ENCODE measurements at regions not wholly inside any gene's neighbourhood (a gene's known extent, or its start where the extent isn't known, plus 50 kb on each side); places are given as distances from the start of the nearest gene placed in this dataset.

GRCh38 chr5:38009749-38010358 lies 170.0 kb upstream of the GDNF start:
- H3K9ac ChIP-seq (ENCODE audit: low read length): no peak overlapping the region
- DNase-seq (ENCODE audit: low read depth, low spot score) (no peak), ATAC-seq (no peak)
- no peaks in the 10 kb centered on the region for H3K4me1 ChIP-seq (ENCODE audit: control insufficient read depth in 1 of 2, insufficient read depth in 2 of 2, low read length in 2 of 2)
- intact Hi-C loops (cut with micrococcal nuclease): no loop called here
- TF ChIP-seq POLR2A (IDR thresholded peaks at IDR 0.05; ENCODE audit: borderline replicate concordance, extremely low read depth, insufficient read depth, insufficient read length) (no peak), ELF1 (IDR thresholded peaks at IDR 0.05; ENCODE audit: borderline replicate concordance, low read depth) (no peak), SIN3A (IDR thresholded peaks at IDR 0.05; ENCODE audit: low read depth) (no peak), CEBPB (IDR thresholded peaks at IDR 0.05; ENCODE audit: low read depth) (no peak), ZNF274 (IDR thresholded peaks at IDR 0.05; ENCODE audit: low read depth, low read length) (no peak), ZFX (IDR thresholded peaks at IDR 0.05) (no peak), EZH2 (IDR thresholded peaks at IDR 0.05) (no peak), JUND (IDR thresholded peaks at IDR 0.05) (no peak), ZBTB33 (IDR thresholded peaks at IDR 0.05; ENCODE audit: extremely low read depth, insufficient replicate concordance, low read length) (no peak), CTCF (IDR thresholded peaks at IDR 0.05 in 2 of 3, conservative IDR thresholded peaks at IDR 0.05 in 1 of 3; ENCODE audit: borderline replicate concordance in 1 of 3, insufficient read depth in 1 of 3, low read depth in 2 of 3, low read length in 2 of 3) (no peak), POLR2AphosphoS5 (IDR thresholded peaks at IDR 0.05; ENCODE audit: low read depth, low read length) (no peak), REST (IDR thresholded peaks at IDR 0.05; ENCODE audit: low read depth) (no peak), TCF7L2 (IDR thresholded peaks at IDR 0.05; ENCODE audit: borderline replicate concordance, extremely low read depth, insufficient read depth, insufficient read length) (no peak), ATF3 (IDR thresholded peaks at IDR 0.05) (no peak), EGR1 (IDR thresholded peaks at IDR 0.05; ENCODE audit: low read depth) (no peak), EZH2phosphoT487 (IDR thresholded peaks at IDR 0.05; ENCODE audit: borderline replicate concordance) (no peak), CBX3 (IDR thresholded peaks at IDR 0.05; ENCODE audit: low read depth) (no peak)
- H3K4me2 ChIP-seq (ENCODE audit: low read length): no peak overlapping the region
- no peaks in the 10 kb centered on the region for H3K9me3 ChIP-seq (ENCODE audit: control insufficient read depth in 1 of 2, insufficient read depth in 1 of 2, low read depth in 1 of 2, low read length in 2 of 2)
- H3K4me3 ChIP-seq (replicated peaks in 1 of 2; ENCODE audit: low read depth in 1 of 2, low read length in 2 of 2): no peak overlapping the region
- H2AFZ ChIP-seq (ENCODE audit: low read depth, low read length, poor library complexity, severe bottlenecking): no peak overlapping the region
- CTCF ChIA-PET: no interaction called here
- H3K9me2 ChIP-seq (ENCODE audit: insufficient read depth): no peaks in the 10 kb centered on the region
- no peaks in the 10 kb centered on the region for H3K79me2 ChIP-seq (ENCODE audit: insufficient read depth, low read length)
- no peaks in the 10 kb centered on the region for H3K36me3 ChIP-seq (ENCODE audit: control insufficient read depth in 1 of 2, insufficient read depth in 2 of 2, low read length in 2 of 2)
- no peak overlapping the region for H3K27ac ChIP-seq (ENCODE audit: low read depth, low read length)
- RAD21 ChIA-PET (ENCODE audit: low non-redundant PET in 1 of 2, low total read pairs in 2 of 2, uncharacterized antibody in 2 of 2, unreplicated experiment in 2 of 2): no interaction called here
- POLR2A ChIA-PET: no interaction called here
- no TSS peak for BruUV-seq (replicated peaks)
- H3K27me3 ChIP-seq (ENCODE audit: insufficient read depth, low read length): peaks cover 43% of the 10 kb centered on the region
- no peaks in the 10 kb centered on the region for H4K20me1 ChIP-seq (ENCODE audit: insufficient read depth)
